OCI-LY7 (cell line): ENCODE measurements at regions not wholly inside any gene's neighbourhood (a gene's known extent, or its start where the extent isn't known, plus 50 kb on each side); places are given as distances from the start of the nearest gene placed in this dataset.
A peak's percentile ranks its signal among the peaks of the same experiment; 100 is the strongest.

Experiments used
- BruUV-seq: library from RNA; stranded (reverse); fragments of 400-500 nt; replicated peaks from 2 replicates; lab custom pipeline; 2021; lab: Mats Ljungman, UMichigan
- CTCF ChIA-PET: fragments of 300-600 bp; sonication (Branson Sonifier 250); formaldehyde crosslinking; loops from one replicate; lab custom pipeline; 2022; ENCODE audit warnings: antibody characterized with exemption; ENCODE audit not compliant: unreplicated experiment; lab: Charles Lee
- POLR2A ChIA-PET: fragments of 300-600 bp; sonication (Branson Sonifier 250); formaldehyde crosslinking; loops from one replicate; lab custom pipeline; 2022; ENCODE audit warnings: antibody characterized with exemption; lab: Charles Lee
- DNase-seq: peaks from one replicate; pipeline ENCODE4 v3.0.0-alpha.2; 2015; ENCODE audit warnings: low spot score
- H2AFZ ChIP-seq: fragments of 200-600 bp; sonication (generic), shearing (Covaris generic); 2 replicates; pipeline ENCODE4 v1.6.1; 2014; ENCODE audit warnings: mild to moderate bottlenecking, antibody characterized with exemption, low read length, moderate library complexity
- H3K27ac ChIP-seq: fragments of 200-600 bp; sonication (generic); 2 replicates; pipeline ENCODE4 v1.5.1; 2014; ENCODE audit warnings: mixed run types, low read depth, mild to moderate bottlenecking, moderate library complexity, low read length, inconsistent platforms; ENCODE audit not compliant: poor library complexity, severe bottlenecking
- H3K36me3 ChIP-seq: fragments of 200-600 bp; sonication (generic); 2 replicates; pipeline ENCODE4 v1.6.1; 2014; ENCODE audit warnings: mild to moderate bottlenecking, antibody characterized with exemption, low read length, moderate library complexity, mixed read lengths; ENCODE audit not compliant: insufficient read depth
- H3K4me1 ChIP-seq: fragments of 200-600 bp; sonication (generic); 2 replicates; pipeline ENCODE4 v1.5.1; 2014; ENCODE audit warnings: mild to moderate bottlenecking, low read length; ENCODE audit not compliant: insufficient read depth, poor library complexity, severe bottlenecking
- H3K4me2 ChIP-seq: fragments of 200-600 bp; sonication (generic); 2 replicates; pipeline ENCODE4 v1.6.1; 2014; ENCODE audit warnings: mild to moderate bottlenecking, low read length
- H3K4me3 ChIP-seq: fragments of 200-600 bp; sonication (generic); 2 replicates; pipeline ENCODE4 v1.5.1; 2014; ENCODE audit warnings: mild to moderate bottlenecking, low read depth, low read length; ENCODE audit not compliant: poor library complexity, severe bottlenecking
- H3K79me2 ChIP-seq: fragments of 200-600 bp; sonication (generic); 2 replicates; pipeline ENCODE4 v1.6.1; 2016; ENCODE audit warnings: low read depth, mild to moderate bottlenecking, low read length, moderate library complexity, mixed read lengths; ENCODE audit not compliant: insufficient read depth
- H3K9me2 ChIP-seq: fragments of 200-600 bp; sonication (generic); 2 replicates; pipeline ENCODE4 v1.6.1; 2016; ENCODE audit warnings: mild to moderate bottlenecking, low read length, mixed read lengths; ENCODE audit not compliant: insufficient read depth
- H3K9me3 ChIP-seq: fragments of 200-600 bp; sonication (generic); 2 replicates; pipeline ENCODE4 v1.6.1; 2014; ENCODE audit warnings: mild to moderate bottlenecking, mixed run types, low read length, mixed read lengths
- H4K20me1 ChIP-seq: fragments of 200-600 bp; sonication (generic); 2 replicates; pipeline ENCODE4 v1.6.1; 2014; ENCODE audit warnings: mild to moderate bottlenecking, antibody characterized with exemption, low read length, moderate library complexity, mixed read lengths; ENCODE audit not compliant: insufficient read depth
- EZH2phosphoT487 ChIP-seq: fragments of 200-600 bp; sonication (generic); IDR thresholded peaks from 2 replicates; pipeline ENCODE4 v1.6.1; 2018; ENCODE audit warnings: low read depth, borderline replicate concordance, mild to moderate bottlenecking, mixed run types, antibody characterized with exemption, low read length, moderate library complexity, mixed read lengths
- intact Hi-C: fragments of 100-400 bp; cut with micrococcal nuclease; formaldehyde crosslinking; loops from one replicate; pipeline ENCODE4 v1.10.0; 2022; ENCODE audit not compliant: unreplicated experiment
- TF ChIP-seq, protein P1 (sequence below): fragments of 200-600 bp; sonication (generic); conservative IDR thresholded peaks from 2 replicates; pipeline ENCODE4 v1.5.1; 2014; ENCODE audit warnings: mild to moderate bottlenecking, antibody characterized with exemption, low read length, moderate library complexity, mixed read lengths

DNA sequence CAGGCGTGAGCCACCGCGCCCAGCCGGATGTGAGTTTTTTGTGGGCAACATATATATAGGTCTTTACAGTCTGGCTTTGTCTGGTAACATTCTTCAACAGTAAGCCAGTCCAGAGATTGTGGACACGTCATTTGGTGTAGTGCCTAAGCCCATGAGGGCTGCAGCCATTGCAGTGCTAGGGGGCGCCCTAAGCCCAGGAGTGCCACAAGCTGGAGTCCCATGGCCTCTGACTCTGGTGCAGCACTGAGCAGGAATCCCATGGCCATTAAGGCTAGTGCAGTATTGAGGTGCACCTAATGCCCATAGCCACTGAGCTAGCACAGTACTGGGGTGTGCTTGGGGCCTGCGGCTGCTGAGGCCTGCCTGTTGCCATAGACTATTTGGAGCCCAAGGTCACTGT, 136.4 kb upstream of the NDN start:
- no peaks in the 10 kb centered on the region for H3K4me1 ChIP-seq
- H3K27ac ChIP-seq: no peak overlapping the region
- no peak for DNase-seq
- no peaks in the 10 kb centered on the region for H3K9me3 ChIP-seq
- H3K36me3 ChIP-seq: no peaks in the 10 kb centered on the region
- H3K4me3 ChIP-seq: no peak overlapping the region
- intact Hi-C loops: no loop called here
- H3K79me2 ChIP-seq: no peaks in the 10 kb centered on the region
- no peak overlapping the region for H3K4me2 ChIP-seq
- BruUV-seq: no TSS peak
- no peak overlapping the region for H2AFZ ChIP-seq
- POLR2A ChIA-PET: no interaction called here
- H4K20me1 ChIP-seq: no peaks in the 10 kb centered on the region
- H3K9me2 ChIP-seq: no peaks in the 10 kb centered on the region
- CTCF ChIA-PET: no interaction called here
- TF ChIP-seq EZH2phosphoT487: no peak
- TF ChIP-seq, protein P1, sequence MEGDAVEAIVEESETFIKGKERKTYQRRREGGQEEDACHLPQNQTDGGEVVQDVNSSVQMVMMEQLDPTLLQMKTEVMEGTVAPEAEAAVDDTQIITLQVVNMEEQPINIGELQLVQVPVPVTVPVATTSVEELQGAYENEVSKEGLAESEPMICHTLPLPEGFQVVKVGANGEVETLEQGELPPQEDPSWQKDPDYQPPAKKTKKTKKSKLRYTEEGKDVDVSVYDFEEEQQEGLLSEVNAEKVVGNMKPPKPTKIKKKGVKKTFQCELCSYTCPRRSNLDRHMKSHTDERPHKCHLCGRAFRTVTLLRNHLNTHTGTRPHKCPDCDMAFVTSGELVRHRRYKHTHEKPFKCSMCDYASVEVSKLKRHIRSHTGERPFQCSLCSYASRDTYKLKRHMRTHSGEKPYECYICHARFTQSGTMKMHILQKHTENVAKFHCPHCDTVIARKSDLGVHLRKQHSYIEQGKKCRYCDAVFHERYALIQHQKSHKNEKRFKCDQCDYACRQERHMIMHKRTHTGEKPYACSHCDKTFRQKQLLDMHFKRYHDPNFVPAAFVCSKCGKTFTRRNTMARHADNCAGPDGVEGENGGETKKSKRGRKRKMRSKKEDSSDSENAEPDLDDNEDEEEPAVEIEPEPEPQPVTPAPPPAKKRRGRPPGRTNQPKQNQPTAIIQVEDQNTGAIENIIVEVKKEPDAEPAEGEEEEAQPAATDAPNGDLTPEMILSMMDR: peak; percentile 36; the same call in 1 of the 2 replicates

GRCh38 chr15:23828786-23829185, 141.7 kb upstream of the NDN start:
- ChIA-PET POLR2A (no interaction called here), CTCF (no interaction called here)
- Histone ChIP-seq H3K9me2 (no peaks in the 10 kb centered on the region), H3K4me1 (no peaks in the 10 kb centered on the region), H3K79me2 (no peaks in the 10 kb centered on the region), H3K4me3 (no peak overlapping the region), H2AFZ (no peak overlapping the region), H3K4me2 (no peak overlapping the region), H3K36me3 (no peaks in the 10 kb centered on the region), H3K27ac (no peak overlapping the region), H4K20me1 (no peaks in the 10 kb centered on the region), H3K9me3 (no peaks in the 10 kb centered on the region)
- DNase-seq: no peak
- no TSS peak for BruUV-seq
- intact Hi-C loops: no loop called here
- TF ChIP-seq, protein P1: no peak
- TF ChIP-seq EZH2phosphoT487: no peak

GRCh38 chr15:23835953-23836352, 148.8 kb upstream of the NDN start:
- ChIA-PET CTCF (no interaction called here), POLR2A (no interaction called here)
- H3K9me2 ChIP-seq: no peaks in the 10 kb centered on the region
- TF ChIP-seq, protein P1: no peak
- no peak for TF ChIP-seq EZH2phosphoT487
- DNase-seq: no peak
- no peaks in the 10 kb centered on the region for H3K4me1 ChIP-seq
- H4K20me1 ChIP-seq: no peaks in the 10 kb centered on the region
- no peak overlapping the region for H2AFZ ChIP-seq
- no peak overlapping the region for H3K4me3 ChIP-seq
- no peak overlapping the region for H3K27ac ChIP-seq
- no peak overlapping the region for H3K4me2 ChIP-seq
- H3K79me2 ChIP-seq: no peaks in the 10 kb centered on the region
- H3K36me3 ChIP-seq: no peaks in the 10 kb centered on the region
- H3K9me3 ChIP-seq: no peaks in the 10 kb centered on the region
- BruUV-seq: no TSS peak
- intact Hi-C loops: no loop called here
